Stimulated activated naive CD4-positive, alpha-beta T cell (primary cell): ENCODE measurements at regions not wholly inside any gene's neighbourhood (a gene's known extent, or its start where the extent isn't known, plus 50 kb on each side); places are given as distances from the start of the nearest gene placed in this dataset.
"Not testable (repeated sequence)": the region's sequence is repeated elsewhere in the genome, so short reads cannot be mapped to it uniquely, and the experiment has no call there.

Experiments
- DNase-seq, 6 experiments: peaks; one replicate each; lab custom pipeline; 2025; lab: John Stamatoyannopoulos, UW

- no peak for DNase-seq
Observed at GRCh38 chr7:131726031-131726430, 169.6 kb upstream of the PODXL start.

GRCh38 chr7:131724776-131725345 lies 168.4 kb upstream of the PODXL start:
- DNase-seq: no peak

GRCh38 chr7:131723926-131724325 lies 167.5 kb upstream of the PODXL start:
- no peak for DNase-seq

GRCh38 chr7:131722371-131722770 lies 165.9 kb upstream of the PODXL start:
- no peak for DNase-seq

- no peak for DNase-seq
Observed at GRCh38 chr7:131721660-131722059, 165.2 kb upstream of the PODXL start.

GRCh38 chr7:131720703-131721102 lies 164.3 kb upstream of the PODXL start:
- DNase-seq: no peak

GRCh38 chr7:131717181-131717580 lies 160.8 kb upstream of the PODXL start:
- DNase-seq: no peak

- no peak for DNase-seq
Observed at GRCh38 chr7:131699323-131699722, 142.9 kb upstream of the PODXL start.

GRCh38 chr7:131692131-131692960 lies 135.9 kb upstream of the PODXL start:
- DNase-seq: no peak

- DNase-seq: no peak
Observed at GRCh38 chr7:131691454-131692130, 135.2 kb upstream of the PODXL start.

- DNase-seq: no peak
Observed at GRCh38 chr7:131690441-131690840, 134.0 kb upstream of the PODXL start.

GRCh38 chr7:131689662-131690234 lies 133.3 kb upstream of the PODXL start:
- no peak for DNase-seq

- peak in 5 of 6 experiments; percentile 10 to 49 (median 23) for DNase-seq
Observed at GRCh38 chr7:131688738-131689661, 132.6 kb upstream of the PODXL start.

- no peak for DNase-seq
Observed at GRCh38 chr7:131687296-131687695, 130.9 kb upstream of the PODXL start.

- DNase-seq: no peak
Observed at GRCh38 chr7:131686833-131687232, 130.4 kb upstream of the PODXL start.

GRCh38 chr7:131683536-131684125 lies 127.2 kb upstream of the PODXL start:
- no peak for DNase-seq

GRCh38 chr7:131681961-131682360 lies 125.5 kb upstream of the PODXL start:
- DNase-seq: no peak

- DNase-seq: not testable (repeated sequence)
Observed at GRCh38 chr7:131679071-131679470, 122.6 kb upstream of the PODXL start.

GRCh38 chr7:131676850-131677249 lies 120.4 kb upstream of the PODXL start:
- not testable (repeated sequence) for DNase-seq

- DNase-seq: no peak
Observed at GRCh38 chr7:131674131-131674530, 117.7 kb upstream of the PODXL start.

GRCh38 chr7:131673576-131673975 lies 117.1 kb upstream of the PODXL start:
- no peak for DNase-seq
